NT2/D1 (cell line): ENCODE measurements at regions not wholly inside any gene's neighbourhood (a gene's known extent, or its start where the extent isn't known, plus 50 kb on each side); places are given as distances from the start of the nearest gene placed in this dataset.

Experiments used
- DNase-seq: peaks from one replicate; pipeline ENCODE4 v3.0.0-alpha.2; 2011; ENCODE audit warnings: low read depth, low spot score
- H3K27me3 ChIP-seq: 2 replicates; pipeline ENCODE4 v1.6.0; 2011; ENCODE audit warnings: mild to moderate bottlenecking; ENCODE audit not compliant: insufficient read length, insufficient read depth
- H3K36me3 ChIP-seq: 2 replicates; pipeline ENCODE4 v1.6.1; 2011; ENCODE audit warnings: mild to moderate bottlenecking, low read length, mixed read lengths; ENCODE audit not compliant: insufficient read depth, insufficient read length
- H3K4me1 ChIP-seq: 2 replicates; pipeline ENCODE4 v1.5.1; 2011; ENCODE audit not compliant: insufficient read depth, insufficient read length
- H3K4me3 ChIP-seq: 2 replicates; pipeline ENCODE4 v1.5.1; 2011; ENCODE audit warnings: low read depth; ENCODE audit not compliant: insufficient read length
- H3K9ac ChIP-seq: 2 replicates; pipeline ENCODE4 v1.6.0; 2011; ENCODE audit warnings: low read depth; ENCODE audit not compliant: insufficient read length
- H3K9me3 ChIP-seq: 2 replicates; pipeline ENCODE4 v1.5.1; 2011; ENCODE audit warnings: mild to moderate bottlenecking, low read length; ENCODE audit not compliant: insufficient read depth
- SUZ12 ChIP-seq: IDR thresholded peaks from 2 replicates; pipeline ENCODE4 v1.6.1; 2011; ENCODE audit not compliant: insufficient read length, insufficient read depth; ENCODE audit errors: extremely low read depth
- YY1 ChIP-seq: IDR thresholded peaks from 2 replicates; pipeline ENCODE4 v1.6.1; 2011; ENCODE audit not compliant: insufficient read length, insufficient read depth
- ZNF274 ChIP-seq: IDR thresholded peaks from 2 replicates; pipeline ENCODE4 v1.6.1; 2011; ENCODE audit warnings: mild to moderate bottlenecking, low read depth, low read length

DNA sequence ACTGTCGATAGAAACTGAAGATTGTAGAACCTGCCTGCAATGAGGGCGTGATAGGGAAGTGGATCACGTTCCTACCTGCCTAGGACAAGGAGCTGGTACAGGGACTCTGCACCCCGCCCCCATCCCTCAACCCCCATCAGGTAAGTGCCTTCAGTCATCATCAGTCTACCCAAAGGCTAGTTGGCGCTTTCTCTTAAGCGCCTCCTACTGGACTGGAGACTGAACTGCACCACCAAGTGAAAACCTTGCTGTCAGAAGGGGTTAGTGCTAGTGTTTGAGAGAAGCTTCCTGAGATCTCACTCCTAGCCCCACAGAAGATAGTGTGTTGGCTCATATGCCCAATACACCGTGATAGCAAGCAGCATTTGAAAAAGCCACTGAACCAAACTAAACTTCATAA, 706.5 kb upstream of the MAN1A1 start:
- Histone ChIP-seq H3K4me1 (no peaks in the 10 kb centered on the region), H3K9me3 (no peaks in the 10 kb centered on the region), H3K27me3 (no peaks in the 10 kb centered on the region), H3K4me3 (no peak overlapping the region), H3K36me3 (no peaks in the 10 kb centered on the region), H3K9ac (no peak overlapping the region)
- TF ChIP-seq SUZ12 (no peak), ZNF274 (no peak), YY1 (no peak)
- DNase-seq = peak; percentile 9

DNA sequence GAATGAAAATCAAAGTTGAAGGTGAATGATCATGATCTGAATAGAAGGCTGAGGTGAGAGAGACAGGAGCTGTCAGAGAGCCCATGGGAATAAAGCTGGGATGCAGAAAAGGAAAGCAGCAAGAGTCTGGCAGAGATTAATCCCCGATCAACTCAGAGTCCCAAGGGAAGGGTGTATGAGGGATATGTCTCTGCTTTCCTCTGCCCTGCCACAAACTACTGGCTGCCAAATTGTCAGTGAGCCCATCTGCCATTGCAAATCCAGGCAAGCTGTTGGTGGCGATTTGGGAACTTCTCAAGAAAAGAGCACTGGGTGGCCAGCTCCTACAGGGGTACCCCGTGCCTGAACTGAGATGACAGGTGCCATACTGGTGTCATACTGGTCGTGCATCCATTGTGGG, 705.5 kb upstream of the MAN1A1 start:
- Histone ChIP-seq H3K4me3 (no peak overlapping the region), H3K27me3 (no peaks in the 10 kb centered on the region), H3K4me1 (no peaks in the 10 kb centered on the region), H3K9ac (no peak overlapping the region), H3K9me3 (no peaks in the 10 kb centered on the region), H3K36me3 (no peaks in the 10 kb centered on the region)
- DNase-seq = no peak
- TF ChIP-seq ZNF274 (no peak), YY1 (no peak), SUZ12 (no peak)

GRCh38 chr6:120039664-120040063, 690.1 kb upstream of the MAN1A1 start:
- H3K27me3 ChIP-seq = no peaks in the 10 kb centered on the region
- no peaks in the 10 kb centered on the region for H3K4me1 ChIP-seq
- TF ChIP-seq SUZ12 = no peak
- no peak for TF ChIP-seq YY1
- no peak for TF ChIP-seq ZNF274
- no peaks in the 10 kb centered on the region for H3K9me3 ChIP-seq
- no peak overlapping the region for H3K4me3 ChIP-seq
- DNase-seq = no peak
- no peaks in the 10 kb centered on the region for H3K36me3 ChIP-seq
- no peak overlapping the region for H3K9ac ChIP-seq

DNA sequence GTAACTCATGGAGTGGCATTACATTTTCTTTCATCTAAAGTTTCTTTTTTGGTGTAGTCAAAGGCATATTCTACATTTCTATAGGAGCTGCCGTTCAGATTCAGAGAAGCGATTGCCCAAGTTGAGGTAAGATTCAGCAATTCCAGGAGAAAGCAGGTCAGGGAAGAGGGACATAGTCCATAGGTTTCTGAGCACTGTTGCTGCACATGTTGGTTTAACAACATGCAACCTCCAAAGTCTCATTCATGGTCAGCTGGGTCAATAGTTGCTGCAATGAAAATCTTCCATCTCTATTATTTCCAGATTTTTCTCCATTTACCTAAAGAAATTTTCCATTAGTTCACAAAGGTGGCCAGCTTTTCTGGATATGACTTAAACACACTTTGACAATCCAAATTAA, 682.3 kb upstream of the MAN1A1 start:
- no peaks in the 10 kb centered on the region for H3K36me3 ChIP-seq
- H3K9me3 ChIP-seq = no peaks in the 10 kb centered on the region
- DNase-seq = no peak
- TF ChIP-seq YY1 = no peak
- no peak for TF ChIP-seq SUZ12
- TF ChIP-seq ZNF274 = no peak
- no peak overlapping the region for H3K9ac ChIP-seq
- no peaks in the 10 kb centered on the region for H3K27me3 ChIP-seq
- no peak overlapping the region for H3K4me3 ChIP-seq
- no peaks in the 10 kb centered on the region for H3K4me1 ChIP-seq

DNA sequence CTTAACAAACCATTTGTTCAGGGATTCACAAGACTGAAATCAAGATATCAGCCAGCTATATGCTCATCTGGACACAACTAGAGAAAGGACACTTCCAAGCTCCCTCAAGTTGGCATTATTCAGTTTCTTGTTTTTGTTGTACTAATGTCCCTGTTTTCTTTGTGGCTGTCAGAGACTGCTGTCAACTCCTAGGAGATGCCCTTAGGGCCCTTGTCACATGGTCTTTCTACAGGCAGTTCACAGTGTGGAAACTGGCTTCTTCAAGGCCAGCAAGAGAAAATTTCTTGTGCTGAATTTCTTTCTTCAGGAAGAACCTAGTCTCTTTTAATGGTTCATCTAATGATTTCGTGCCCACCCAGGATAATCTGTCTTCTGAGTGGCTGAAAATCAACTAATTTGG, 677.2 kb upstream of the MAN1A1 start:
- TF ChIP-seq ZNF274 = no peak
- no peak for TF ChIP-seq SUZ12
- TF ChIP-seq YY1 = no peak
- no peaks in the 10 kb centered on the region for H3K27me3 ChIP-seq
- H3K9ac ChIP-seq = no peak overlapping the region
- no peak for DNase-seq
- no peaks in the 10 kb centered on the region for H3K4me1 ChIP-seq
- H3K4me3 ChIP-seq = no peak overlapping the region
- no peaks in the 10 kb centered on the region for H3K36me3 ChIP-seq
- no peaks in the 10 kb centered on the region for H3K9me3 ChIP-seq

DNA sequence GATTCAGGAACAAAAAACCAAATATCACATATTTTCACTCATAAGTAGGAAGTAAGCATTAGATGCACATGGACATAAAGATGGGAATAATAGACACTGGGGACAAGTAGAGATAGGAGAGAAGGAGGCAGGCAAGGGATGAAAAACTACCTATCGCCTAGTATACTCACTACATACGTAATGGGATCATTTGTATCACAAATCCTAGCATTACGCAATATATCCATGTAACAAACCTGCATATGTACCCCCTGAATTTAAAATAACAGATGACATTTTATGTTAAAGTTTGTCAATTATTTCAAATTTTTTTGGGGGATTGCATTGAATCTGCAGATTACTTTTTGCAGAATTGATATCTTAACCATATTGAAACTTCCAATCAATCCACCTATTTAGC, 660.5 kb upstream of the MAN1A1 start:
- H3K36me3 ChIP-seq = no peaks in the 10 kb centered on the region
- H3K4me1 ChIP-seq = no peaks in the 10 kb centered on the region
- DNase-seq = no peak

DNA sequence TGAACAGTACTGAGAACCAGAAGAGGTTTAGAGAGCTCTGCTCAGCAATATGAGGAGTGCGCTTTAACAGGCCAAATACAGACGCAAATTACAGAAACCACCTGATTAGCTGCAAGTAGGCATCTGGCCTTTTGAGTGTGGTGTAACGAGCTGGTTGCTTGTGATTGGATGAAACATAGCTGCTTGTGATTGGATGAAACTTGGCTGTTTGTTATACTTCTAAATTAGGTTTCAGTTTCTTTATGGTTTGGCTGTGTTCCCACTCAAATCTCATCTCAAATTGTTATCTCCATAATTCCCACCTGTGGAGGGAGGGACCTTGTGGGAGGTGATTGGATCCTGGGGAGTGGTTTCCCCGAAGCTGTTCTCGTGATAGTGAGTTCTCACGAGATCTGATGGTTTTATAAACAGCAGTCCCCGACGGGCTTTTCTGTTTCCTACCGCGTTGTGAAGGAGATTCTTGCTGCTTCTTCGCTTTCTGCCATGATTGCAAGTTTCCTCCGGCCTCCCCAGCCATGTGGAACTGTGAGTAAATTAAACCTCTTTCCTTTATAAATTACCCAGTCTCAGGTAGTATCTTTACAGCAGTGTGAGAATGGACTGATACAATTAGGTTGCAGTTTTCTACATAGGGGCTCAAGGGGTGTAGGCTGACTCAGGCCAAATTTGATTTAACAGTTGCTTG, 655.9 kb upstream of the MAN1A1 start:
- no peak for DNase-seq
- H3K9me3 ChIP-seq = no peaks in the 10 kb centered on the region
- TF ChIP-seq YY1 (no peak), ZNF274 (no peak), SUZ12 (no peak)
- no peaks in the 10 kb centered on the region for H3K36me3 ChIP-seq
- H3K4me3 ChIP-seq = no peak overlapping the region
- H3K9ac ChIP-seq = no peak overlapping the region
- no peaks in the 10 kb centered on the region for H3K4me1 ChIP-seq
- H3K27me3 ChIP-seq = no peaks in the 10 kb centered on the region

More for the DNA sequence above, 660.5 kb upstream of the MAN1A1 start:
- Histone ChIP-seq H3K27me3 (no peaks in the 10 kb centered on the region), H3K9me3 (no peaks in the 10 kb centered on the region), H3K9ac (no peak overlapping the region), H3K4me3 (no peak overlapping the region)
- TF ChIP-seq SUZ12 (no peak), ZNF274 (no peak), YY1 (no peak)
